ENCODE measurements at regions not wholly inside any gene's neighbourhood (a gene's known extent, or its start where the extent isn't known, plus 50 kb on each side); places are given as distances from the start of the nearest gene placed in this dataset.

- intact Hi-C loops (cut with DNase I; ENCODE audit: low total_unique reads), result no loop called here
- no peak for DNase-seq (ENCODE audit: low spot score in 2 of 2)
- 82% methylated on average over 7 of the region's 7 CpGs for WGBS, 2 donors
- TF ChIP-seq CTCF (IDR thresholded peaks at IDR 0.05) (no peak), POLR2A (IDR thresholded peaks at IDR 0.05) (no peak)
- no peak overlapping the region for H3K4me3 ChIP-seq (ENCODE audit: low read depth, poor library complexity, severe bottlenecking)
Measured at GRCh38 chr5:4383518-4384198, 756.5 kb upstream of the ADAMTS16 start.

GRCh38 chr5:4384649-4385048 lies 755.5 kb upstream of the ADAMTS16 start:
- intact Hi-C loops (cut with DNase I; ENCODE audit: low total_unique reads), result no loop called here

DNA sequence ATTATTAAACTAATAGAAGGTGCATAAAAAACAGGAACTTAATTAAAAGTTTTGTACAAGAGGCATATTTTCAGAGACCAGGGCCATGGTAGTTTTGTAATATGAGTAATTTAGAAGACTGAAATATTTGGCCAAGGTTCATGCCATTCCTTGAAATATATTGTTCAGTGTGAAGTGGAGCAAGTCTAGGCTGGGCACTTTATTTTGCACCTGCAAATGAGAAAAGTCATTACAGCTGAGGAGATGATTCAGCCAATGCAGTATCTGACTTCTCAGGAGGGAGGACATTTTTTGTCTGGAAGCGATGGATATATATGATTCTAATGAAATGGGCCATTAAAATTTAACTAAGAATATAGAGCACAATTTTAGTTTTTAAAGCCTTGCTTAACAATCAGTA lies 754.0 kb upstream of the ADAMTS16 start:
- TF ChIP-seq POLR2A (IDR thresholded peaks at IDR 0.05) (no peak), CTCF (IDR thresholded peaks at IDR 0.05) (no peak)
- DNase-seq (ENCODE audit: low spot score in 2 of 2), result no peak
- intact Hi-C loops (cut with DNase I; ENCODE audit: low total_unique reads), result no loop called here
- no peak overlapping the region for H3K4me3 ChIP-seq (ENCODE audit: low read depth, poor library complexity, severe bottlenecking)
- 79 to 85% methylated on average over 1 of the region's 1 CpG for WGBS, 2 donors

More at GRCh38 chr5:4384649-4385048, 755.5 kb upstream of the ADAMTS16 start:
- TF ChIP-seq POLR2A (IDR thresholded peaks at IDR 0.05), result no peak
- TF ChIP-seq CTCF (IDR thresholded peaks at IDR 0.05), result no peak
- WGBS, 2 donors, result 62% methylated on average over 6 of the region's 6 CpGs
- DNase-seq (ENCODE audit: low spot score in 2 of 2), result no peak
- H3K4me3 ChIP-seq (ENCODE audit: low read depth, poor library complexity, severe bottlenecking), result no peak overlapping the region

GRCh38 chr5:4387290-4387689 lies 752.8 kb upstream of the ADAMTS16 start:
- TF ChIP-seq POLR2A (IDR thresholded peaks at IDR 0.05) (no peak), CTCF (IDR thresholded peaks at IDR 0.05) (no peak)
- peak in 1 of 2 donors; percentile 67 for DNase-seq (ENCODE audit: low spot score in 2 of 2)
- 51 to 61% methylated on average over 3 of the region's 3 CpGs for WGBS, 2 donors
- H3K4me3 ChIP-seq (ENCODE audit: low read depth, poor library complexity, severe bottlenecking), result no peak overlapping the region
- intact Hi-C loops (cut with DNase I; ENCODE audit: low total_unique reads), result no loop called here

DNA sequence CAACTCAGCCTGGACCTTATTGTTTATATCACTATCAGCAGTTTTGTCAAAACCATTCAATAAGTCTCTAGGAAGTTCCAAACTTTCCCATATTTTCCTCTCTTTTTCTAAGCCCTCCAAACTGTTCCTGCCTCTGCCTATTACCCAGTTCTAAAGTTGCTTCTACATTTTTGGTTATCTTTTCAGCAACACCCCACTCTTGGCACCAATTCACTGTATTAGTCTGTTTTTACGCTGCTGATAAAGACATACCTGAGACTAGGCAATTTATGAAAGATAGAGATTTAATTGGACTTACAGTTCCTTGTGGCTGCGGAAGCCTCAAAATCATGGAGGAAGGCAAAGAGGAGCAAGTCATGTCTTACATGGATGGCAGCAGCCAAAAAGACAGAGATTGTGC lies 744.4 kb upstream of the ADAMTS16 start:
- WGBS, 2 donors, result 46 to 77% methylated on average over 2 of the region's 2 CpGs
- DNase-seq (ENCODE audit: low spot score in 2 of 2), result no peak
- intact Hi-C loops (cut with DNase I; ENCODE audit: low total_unique reads), result no loop called here
- no peak for TF ChIP-seq POLR2A (IDR thresholded peaks at IDR 0.05)
- TF ChIP-seq CTCF (IDR thresholded peaks at IDR 0.05), result no peak
- no peak overlapping the region for H3K4me3 ChIP-seq (ENCODE audit: low read depth, poor library complexity, severe bottlenecking)
